Sigmoid colon (tissue), 6 donors: ENCODE measurements at regions not wholly inside any gene's neighbourhood (a gene's known extent, or its start where the extent isn't known, plus 50 kb on each side); places are given as distances from the start of the nearest gene placed in this dataset.

ENCODE experiments used
- DNase-seq: peaks from one replicate; pipeline ENCODE4 v3.0.0-alpha.2; 2019
- H3K27ac ChIP-seq, 4 donors: fragments of 200-600 bp; sonication (generic); one replicate each; pipeline ENCODE4 v1.5.1; 2016 to 2019; ENCODE audit warnings: mild to moderate bottlenecking in 1 of 4
- H3K27me3 ChIP-seq, 3 donors: fragments of 200-600 bp; sonication (generic); one replicate each; pipeline ENCODE4 v1.5.1; 2019; ENCODE audit warnings: mild to moderate bottlenecking in 1 of 3
- H3K36me3 ChIP-seq, 4 donors: fragments of 200-600 bp; sonication (generic); one replicate each; pipeline ENCODE4 v1.5.1; 2016 to 2019
- H3K4me1 ChIP-seq, 4 donors: fragments of 200-600 bp; sonication (generic); one replicate each; pipeline ENCODE4 v1.5.1; 2017 to 2019
- H3K4me3 ChIP-seq, 4 donors: fragments of 200-600 bp; sonication (generic); one replicate each; pipeline ENCODE4 v1.5.1; 2017 to 2019; ENCODE audit warnings: mild to moderate bottlenecking in 2 of 4, moderate library complexity in 1 of 4
- H3K9me3 ChIP-seq, 4 donors: fragments of 200-600 bp in 3 of 4; sonication (generic) in 3 of 4; one replicate each; pipeline versions ENCODE4 v1.5.1 to v1.6.1; 2013 to 2019
- EP300 ChIP-seq, 4 donors: sonication (generic); formaldehyde crosslinking; IDR thresholded peaks; one replicate each; pipeline ENCODE4 v1.6.1; 2017; ENCODE audit warnings: antibody characterized with exemption in 4 of 4
- POLR2A ChIP-seq, 2 donors: fragments of 450-650 bp; IDR thresholded peaks; one replicate each; pipeline ENCODE4 v1.6.1; 2016; ENCODE audit warnings: antibody characterized with exemption in 2 of 2, mild to moderate bottlenecking in 2 of 2, moderate library complexity in 2 of 2
- POLR2AphosphoS5 ChIP-seq, 4 donors: sonication (generic); formaldehyde crosslinking; IDR thresholded peaks; one replicate each; pipeline ENCODE4 v1.6.1; 2017; ENCODE audit warnings: antibody characterized with exemption in 4 of 4
- WGBS, 2 donors: extraction: QIAGEN DNeasy Blood & Tissue Kit; methylation state at CpG; one replicate each; pipeline ENCODE4 v1.1.7; 2013; 5-methylcytosine and 5-hydroxymethylcytosine counted together
- intact Hi-C: fragments of 100-400 bp; cut with DNase I; formaldehyde crosslinking; loops from one replicate; pipeline ENCODE4 v1.15.1; 2023
- TF ChIP-seq, protein P1 (sequence below), 4 experiments: fragments of 450-650 bp in 3 of 4; fragments of 200-600 bp in 1 of 4; IDR thresholded peaks; one replicate each; pipeline ENCODE4 v1.5.1; 2016 to 2019; ENCODE audit warnings: antibody characterized with exemption in 4 of 4, mild to moderate bottlenecking in 3 of 4, moderate library complexity in 2 of 4
- donor health status: healthy with polysubstance abuse.
- donor health status: healthy.

DNA sequence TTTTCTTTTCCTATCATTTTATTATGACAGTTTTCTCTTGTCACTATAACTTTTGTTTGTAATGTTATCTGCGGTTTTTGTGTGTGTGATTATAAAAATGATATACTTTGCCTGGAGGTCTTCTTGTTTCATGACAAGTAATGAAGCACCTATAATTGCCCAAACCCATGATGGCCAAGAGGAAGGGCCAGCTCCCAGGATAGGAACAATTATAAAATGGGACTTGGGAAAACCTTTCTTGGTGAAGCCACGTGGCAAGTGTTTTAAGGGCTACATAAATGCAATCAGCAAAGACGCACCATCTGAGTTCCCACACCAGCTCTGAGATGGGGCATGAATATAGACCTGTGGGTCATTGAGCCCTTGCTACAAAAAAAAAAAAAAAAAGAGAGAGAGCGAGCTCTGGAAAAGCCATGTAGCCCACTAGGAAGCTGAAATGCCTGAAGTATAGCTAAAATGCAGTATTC lies 462.6 kb upstream of the RUNX1 start:
- no peaks in the 10 kb centered on the region for H3K9me3 ChIP-seq
- TF ChIP-seq POLR2AphosphoS5 (IDR thresholded peaks at IDR 0.05) = no peak
- TF ChIP-seq, protein P1, sequence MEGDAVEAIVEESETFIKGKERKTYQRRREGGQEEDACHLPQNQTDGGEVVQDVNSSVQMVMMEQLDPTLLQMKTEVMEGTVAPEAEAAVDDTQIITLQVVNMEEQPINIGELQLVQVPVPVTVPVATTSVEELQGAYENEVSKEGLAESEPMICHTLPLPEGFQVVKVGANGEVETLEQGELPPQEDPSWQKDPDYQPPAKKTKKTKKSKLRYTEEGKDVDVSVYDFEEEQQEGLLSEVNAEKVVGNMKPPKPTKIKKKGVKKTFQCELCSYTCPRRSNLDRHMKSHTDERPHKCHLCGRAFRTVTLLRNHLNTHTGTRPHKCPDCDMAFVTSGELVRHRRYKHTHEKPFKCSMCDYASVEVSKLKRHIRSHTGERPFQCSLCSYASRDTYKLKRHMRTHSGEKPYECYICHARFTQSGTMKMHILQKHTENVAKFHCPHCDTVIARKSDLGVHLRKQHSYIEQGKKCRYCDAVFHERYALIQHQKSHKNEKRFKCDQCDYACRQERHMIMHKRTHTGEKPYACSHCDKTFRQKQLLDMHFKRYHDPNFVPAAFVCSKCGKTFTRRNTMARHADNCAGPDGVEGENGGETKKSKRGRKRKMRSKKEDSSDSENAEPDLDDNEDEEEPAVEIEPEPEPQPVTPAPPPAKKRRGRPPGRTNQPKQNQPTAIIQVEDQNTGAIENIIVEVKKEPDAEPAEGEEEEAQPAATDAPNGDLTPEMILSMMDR (IDR thresholded peaks at IDR 0.05) = no peak
- TF ChIP-seq EP300 (IDR thresholded peaks at IDR 0.05) = no peak
- TF ChIP-seq POLR2A (IDR thresholded peaks at IDR 0.05) = no peak
- H3K27ac ChIP-seq = no peak overlapping the region
- no peak for DNase-seq
- intact Hi-C loops = no loop called here
- peaks cover 0 to 6% (median 3%) of the 10 kb centered on the region in 3 donors for H3K27me3 ChIP-seq
- no peaks in the 10 kb centered on the region for H3K36me3 ChIP-seq
- WGBS, 2 donors = 60 to 86% methylated on average over 4 of the region's 4 CpGs
- H3K4me1 ChIP-seq = peaks cover 0 to 10% (median 8%) of the 10 kb centered on the region in 4 donors
- H3K4me3 ChIP-seq = no peak overlapping the region

DNA sequence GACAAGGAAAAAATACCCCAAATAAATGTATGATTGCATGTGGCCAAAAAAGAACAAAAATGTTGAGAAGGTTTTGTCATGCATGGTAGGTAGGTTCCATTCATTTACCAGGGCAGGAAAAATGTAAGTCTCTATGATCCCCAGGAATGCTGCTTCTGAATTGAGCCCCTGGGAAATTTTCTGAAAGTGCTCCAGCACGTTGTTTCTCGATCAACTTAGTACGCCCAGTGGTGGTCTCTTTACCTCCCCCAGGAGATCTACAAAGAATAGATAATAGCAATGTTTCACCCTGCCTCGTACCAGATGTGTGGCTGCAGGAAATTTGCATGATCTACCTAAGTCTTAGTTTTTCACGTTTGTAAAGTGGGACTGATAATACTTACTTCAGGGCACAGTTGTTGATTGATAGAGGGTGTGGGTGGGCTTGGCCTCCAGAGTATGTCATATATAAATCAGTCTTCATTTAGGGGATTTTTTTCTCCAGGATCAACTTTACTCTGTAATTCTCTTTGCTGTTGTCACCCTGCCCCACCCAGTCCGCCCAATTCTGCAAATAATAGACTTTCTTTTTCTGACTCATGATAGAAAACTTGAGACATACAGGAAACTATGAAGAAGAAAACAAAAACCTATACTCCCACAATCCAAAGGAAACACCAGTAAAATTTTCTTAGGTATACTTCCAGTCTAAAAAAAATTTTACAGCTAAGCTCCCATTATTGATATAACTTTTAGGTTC lies 462.0 kb upstream of the RUNX1 start:
- no peak overlapping the region for H3K4me3 ChIP-seq
- peaks cover 0 to 6% (median 3%) of the 10 kb centered on the region in 3 donors for H3K27me3 ChIP-seq
- TF ChIP-seq, protein P1 (IDR thresholded peaks at IDR 0.05) = no peak
- TF ChIP-seq EP300 (IDR thresholded peaks at IDR 0.05) = no peak
- TF ChIP-seq POLR2AphosphoS5 (IDR thresholded peaks at IDR 0.05) = no peak
- TF ChIP-seq POLR2A (IDR thresholded peaks at IDR 0.05) = no peak
- H3K9me3 ChIP-seq = no peaks in the 10 kb centered on the region
- 59 to 67% methylated on average over 6 of the region's 6 CpGs for WGBS, 2 donors
- DNase-seq = no peak
- peaks cover 0 to 16% (median 12%) of the 10 kb centered on the region in 4 donors for H3K4me1 ChIP-seq
- H3K36me3 ChIP-seq = no peaks in the 10 kb centered on the region
- H3K27ac ChIP-seq = no peak overlapping the region
- intact Hi-C loops = no loop called here

DNA sequence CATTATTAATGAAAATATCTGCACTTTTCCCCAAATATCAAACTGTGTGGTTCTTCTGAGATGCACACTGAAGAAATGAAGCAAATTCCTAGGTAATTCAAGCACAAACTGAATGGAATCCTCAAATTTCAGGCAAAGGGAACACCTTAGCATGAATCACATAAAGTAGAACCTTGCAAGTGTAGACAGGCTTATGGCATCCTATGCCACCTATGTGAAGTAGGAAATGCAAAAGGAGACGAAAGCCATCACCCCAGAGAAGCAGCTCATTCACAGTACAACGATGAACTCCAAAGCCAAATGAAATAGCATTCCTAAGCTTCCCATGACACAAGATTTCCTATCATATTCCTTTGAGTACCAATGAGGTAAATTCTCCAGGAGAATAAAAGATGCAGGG lies 461.2 kb upstream of the RUNX1 start:
- no peaks in the 10 kb centered on the region for H3K9me3 ChIP-seq
- TF ChIP-seq POLR2A (IDR thresholded peaks at IDR 0.05) = no peak
- TF ChIP-seq EP300 (IDR thresholded peaks at IDR 0.05) = no peak
- TF ChIP-seq POLR2AphosphoS5 (IDR thresholded peaks at IDR 0.05) = no peak
- TF ChIP-seq, protein P1 (IDR thresholded peaks at IDR 0.05) = no peak
- DNase-seq = no peak
- H3K4me3 ChIP-seq = no peak overlapping the region
- no peak overlapping the region for H3K27ac ChIP-seq
- WGBS, 2 donors = 92 to 96% methylated on average over 2 of the region's 2 CpGs
- intact Hi-C loops = no loop called here
- no peaks in the 10 kb centered on the region for H3K36me3 ChIP-seq
- peaks cover 0 to 18% (median 14%) of the 10 kb centered on the region in 4 donors for H3K4me1 ChIP-seq
- peaks cover 0 to 6% (median 3%) of the 10 kb centered on the region in 3 donors for H3K27me3 ChIP-seq

DNA sequence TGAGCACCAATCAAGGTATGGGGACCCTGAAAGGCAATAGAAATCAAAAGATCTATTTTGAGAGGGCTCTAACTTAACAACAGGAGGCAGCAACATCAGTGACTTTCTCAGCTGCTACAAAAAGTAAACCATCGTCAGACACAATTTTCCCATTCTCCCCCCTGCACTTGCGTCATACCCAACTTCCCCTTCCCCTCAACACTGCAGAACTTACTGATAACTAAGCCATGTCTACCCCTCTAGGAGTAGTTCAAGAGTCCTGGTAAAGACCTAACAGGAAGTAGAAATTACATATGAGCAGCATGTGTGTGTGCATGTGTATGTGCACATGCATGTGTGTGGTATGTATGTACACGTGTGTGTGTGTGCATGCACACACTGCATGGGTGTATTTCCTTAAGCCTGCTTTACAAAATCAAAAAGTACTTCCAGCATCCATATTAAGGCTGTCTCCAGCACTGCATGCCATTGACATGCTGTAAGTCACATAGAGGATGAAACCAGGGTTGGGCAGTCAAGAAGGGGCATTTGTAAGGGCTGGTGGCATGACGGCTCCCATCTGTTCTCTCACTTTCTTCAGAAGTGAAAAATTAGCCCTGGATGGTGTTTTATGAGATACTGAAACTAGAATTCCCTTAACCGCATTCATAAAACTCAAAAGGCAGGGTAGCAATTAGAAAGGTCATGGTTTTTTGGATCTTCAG lies 460.1 kb upstream of the RUNX1 start:
- peaks cover 0 to 6% (median 0%) of the 10 kb centered on the region in 3 donors for H3K27me3 ChIP-seq
- H3K4me3 ChIP-seq = no peak overlapping the region
- H3K27ac ChIP-seq = no peak overlapping the region
- H3K4me1 ChIP-seq = peaks cover 0 to 18% (median 14%) of the 10 kb centered on the region in 4 donors
- intact Hi-C loops = no loop called here
- no peak for TF ChIP-seq POLR2A (IDR thresholded peaks at IDR 0.05)
- no peak for TF ChIP-seq EP300 (IDR thresholded peaks at IDR 0.05)
- TF ChIP-seq, protein P1 (IDR thresholded peaks at IDR 0.05) = no peak
- TF ChIP-seq POLR2AphosphoS5 (IDR thresholded peaks at IDR 0.05) = no peak
- no peaks in the 10 kb centered on the region for H3K9me3 ChIP-seq
- WGBS, 2 donors = 73 to 92% methylated on average over 5 of the region's 5 CpGs
- H3K36me3 ChIP-seq = no peaks in the 10 kb centered on the region
- DNase-seq = no peak
